Liver (tissue), 8 donors: ENCODE measurements at regions not wholly inside any gene's neighbourhood (a gene's known extent, or its start where the extent isn't known, plus 50 kb on each side); places are given as distances from the start of the nearest gene placed in this dataset.

ENCODE experiments used
- DNase-seq: peaks from one replicate; pipeline ENCODE4 v3.0.0-alpha.2; 2017; ENCODE audit warnings: low spot score
- H3K27ac ChIP-seq, 2 donors: one replicate each; pipeline ENCODE4 v1.7.0; 2013; ENCODE audit warnings: inconsistent platforms in 2 of 2, low read length in 2 of 2, control low read depth in 1 of 2, low read depth in 1 of 2, mild to moderate bottlenecking in 1 of 2
- H3K27me3 ChIP-seq, 4 donors: one replicate each; pipeline versions ENCODE4 v1.6.1 to v1.7.0; 2013; ENCODE audit warnings: low read length in 3 of 4, inconsistent platforms in 1 of 4, mild to moderate bottlenecking in 1 of 4, moderate library complexity in 1 of 4; ENCODE audit not compliant: control insufficient read depth in 4 of 4, insufficient read depth in 4 of 4
- H3K36me3 ChIP-seq, 4 donors: one replicate each; pipeline versions ENCODE4 v1.6.1 to v1.7.0; 2013; ENCODE audit warnings: low read length in 3 of 4, mild to moderate bottlenecking in 3 of 4, low read depth in 1 of 4, moderate library complexity in 1 of 4; ENCODE audit not compliant: control insufficient read depth in 4 of 4, insufficient read depth in 3 of 4
- H3K4me1 ChIP-seq, 4 donors: one replicate each; pipeline versions ENCODE4 v1.6.1 to v1.7.0; 2013; ENCODE audit warnings: low read length in 3 of 4, mild to moderate bottlenecking in 3 of 4, moderate library complexity in 1 of 4; ENCODE audit not compliant: control insufficient read depth in 4 of 4, insufficient read depth in 4 of 4
- H3K4me3 ChIP-seq, 3 donors: one replicate each; pipeline versions ENCODE4 v1.6.1 to v1.7.0; 2013; ENCODE audit warnings: low read length in 3 of 3, control low read depth in 1 of 3, low read depth in 1 of 3, mild to moderate bottlenecking in 1 of 3
- H3K9ac ChIP-seq, 2 donors: one replicate each; pipeline ENCODE4 v1.7.0; 2013; ENCODE audit warnings: low read length in 2 of 2, mild to moderate bottlenecking in 2 of 2, moderate library complexity in 2 of 2, control low read depth in 1 of 2, low read depth in 1 of 2
- H3K9me3 ChIP-seq, 4 donors: one replicate each; pipeline versions ENCODE4 v1.6.1 to v1.7.0; 2013; ENCODE audit warnings: low read length in 3 of 4; ENCODE audit not compliant: control insufficient read depth in 4 of 4
- EGR1 ChIP-seq, 2 donors: IDR thresholded peaks; 2 replicates each; pipeline ENCODE4 v1.6.1; 2016 to 2018; ENCODE audit warnings: antibody characterized with exemption in 2 of 2, low read depth in 2 of 2
- FOXA2 ChIP-seq: IDR thresholded peaks from 2 replicates; pipeline ENCODE4 v1.6.1; 2016; ENCODE audit warnings: antibody characterized with exemption
- HNF4A ChIP-seq, 2 donors: conservative IDR thresholded peaks; 2 replicates each; pipeline ENCODE4 v1.6.1; 2016; ENCODE audit warnings: antibody characterized with exemption in 2 of 2, mild to moderate bottlenecking in 2 of 2
- HNF4G ChIP-seq: IDR thresholded peaks from 2 replicates; pipeline ENCODE4 v1.6.1; 2016; ENCODE audit warnings: antibody characterized with exemption
- JUND ChIP-seq, 2 donors: IDR thresholded peaks; 2 replicates each; pipeline ENCODE4 v1.6.1; 2016; ENCODE audit warnings: antibody characterized with exemption in 2 of 2
- NR2F2 ChIP-seq: IDR thresholded peaks from 2 replicates; pipeline ENCODE4 v1.6.1; 2016; ENCODE audit warnings: antibody characterized with exemption
- RAD21 ChIP-seq, 2 donors: IDR thresholded peaks; 2 replicates each; pipeline ENCODE4 v1.6.1; 2016; ENCODE audit warnings: antibody characterized with exemption in 2 of 2, mild to moderate bottlenecking in 2 of 2
- RXRA ChIP-seq, 2 donors: IDR thresholded peaks; 2 replicates each; pipeline ENCODE4 v1.6.1; 2017 to 2018; ENCODE audit warnings: antibody characterized with exemption in 2 of 2, mild to moderate bottlenecking in 1 of 2
- SP1 ChIP-seq: IDR thresholded peaks from 2 replicates; pipeline ENCODE4 v1.6.1; 2018; ENCODE audit warnings: antibody characterized with exemption, mild to moderate bottlenecking
- TAF1 ChIP-seq: conservative IDR thresholded peaks from 2 replicates; pipeline ENCODE4 v1.6.1; 2016; ENCODE audit warnings: antibody characterized with exemption, mild to moderate bottlenecking
- YY1 ChIP-seq: IDR thresholded peaks from 2 replicates; pipeline ENCODE4 v1.6.1; 2016; ENCODE audit warnings: antibody characterized with exemption, mild to moderate bottlenecking
- WGBS: extraction: QIAGEN DNeasy Blood & Tissue Kit; methylation state at CpG from one replicate; pipeline ENCODE4 v1.1.7; 2013; 5-methylcytosine and 5-hydroxymethylcytosine counted together
- TF ChIP-seq, protein P1 (sequence below): IDR thresholded peaks from 2 replicates; pipeline ENCODE4 v1.6.1; 2016; ENCODE audit warnings: antibody characterized with exemption
- TF ChIP-seq, protein P2 (sequence below): fragments of 150-350 bp; IDR thresholded peaks from 2 replicates; pipeline ENCODE4 v1.5.1; 2017; ENCODE audit warnings: improper control_type of control experiment, low read depth, low read length; ENCODE audit not compliant: missing input control
- TF ChIP-seq, protein P3 (sequence below): IDR thresholded peaks from 2 replicates; pipeline ENCODE4 v1.6.1; 2016; ENCODE audit warnings: antibody characterized with exemption
- TF ChIP-seq, protein P4 (sequence below): IDR thresholded peaks from 2 replicates; pipeline ENCODE4 v1.6.1; 2016; ENCODE audit warnings: antibody characterized with exemption, mild to moderate bottlenecking
- donor health status: healthy.
- donor health status: healthy.
- donor health status: healthy.
- donor health status: healthy.
- donor health status: healthy.

DNA sequence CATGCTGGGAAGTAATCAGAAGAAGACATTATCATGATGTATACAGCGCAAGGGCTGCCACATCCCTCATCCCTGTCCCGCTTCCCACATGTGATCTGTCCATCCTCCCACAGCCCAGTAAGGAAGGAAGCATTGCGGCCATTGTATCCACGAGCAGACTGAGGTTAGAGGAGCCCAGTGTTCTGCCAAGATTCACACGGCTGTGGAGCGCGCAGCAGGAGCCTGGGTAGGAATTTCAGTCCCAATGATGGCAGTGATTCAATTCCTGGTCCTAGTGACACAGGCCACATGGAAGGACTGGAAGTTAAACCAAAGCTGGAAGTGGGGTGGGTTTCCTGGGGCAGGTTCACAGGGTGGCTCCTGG is 89.2 kb downstream of the RTL6 start:
- peaks cover 0 to 3% (median 0%) of the 10 kb centered on the region in 4 donors for H3K27me3 ChIP-seq
- 89% methylated on average over 7 of the region's 7 CpGs for WGBS
- H3K4me3 ChIP-seq: no peak overlapping the region
- no peak for TF ChIP-seq EGR1 (IDR thresholded peaks at IDR 0.05; ENCODE audit: low read depth in 2 of 2)
- TF ChIP-seq, protein P1, sequence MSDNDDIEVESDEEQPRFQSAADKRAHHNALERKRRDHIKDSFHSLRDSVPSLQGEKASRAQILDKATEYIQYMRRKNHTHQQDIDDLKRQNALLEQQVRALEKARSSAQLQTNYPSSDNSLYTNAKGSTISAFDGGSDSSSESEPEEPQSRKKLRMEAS: no peak
- no peak overlapping the region for H3K27ac ChIP-seq
- no peak overlapping the region for H3K9ac ChIP-seq
- peaks cover 0 to 2% (median 0%) of the 10 kb centered on the region in 4 donors for H3K4me1 ChIP-seq
- H3K36me3 ChIP-seq: no peaks in the 10 kb centered on the region
- no peaks in the 10 kb centered on the region for H3K9me3 ChIP-seq
- DNase-seq: no peak

DNA sequence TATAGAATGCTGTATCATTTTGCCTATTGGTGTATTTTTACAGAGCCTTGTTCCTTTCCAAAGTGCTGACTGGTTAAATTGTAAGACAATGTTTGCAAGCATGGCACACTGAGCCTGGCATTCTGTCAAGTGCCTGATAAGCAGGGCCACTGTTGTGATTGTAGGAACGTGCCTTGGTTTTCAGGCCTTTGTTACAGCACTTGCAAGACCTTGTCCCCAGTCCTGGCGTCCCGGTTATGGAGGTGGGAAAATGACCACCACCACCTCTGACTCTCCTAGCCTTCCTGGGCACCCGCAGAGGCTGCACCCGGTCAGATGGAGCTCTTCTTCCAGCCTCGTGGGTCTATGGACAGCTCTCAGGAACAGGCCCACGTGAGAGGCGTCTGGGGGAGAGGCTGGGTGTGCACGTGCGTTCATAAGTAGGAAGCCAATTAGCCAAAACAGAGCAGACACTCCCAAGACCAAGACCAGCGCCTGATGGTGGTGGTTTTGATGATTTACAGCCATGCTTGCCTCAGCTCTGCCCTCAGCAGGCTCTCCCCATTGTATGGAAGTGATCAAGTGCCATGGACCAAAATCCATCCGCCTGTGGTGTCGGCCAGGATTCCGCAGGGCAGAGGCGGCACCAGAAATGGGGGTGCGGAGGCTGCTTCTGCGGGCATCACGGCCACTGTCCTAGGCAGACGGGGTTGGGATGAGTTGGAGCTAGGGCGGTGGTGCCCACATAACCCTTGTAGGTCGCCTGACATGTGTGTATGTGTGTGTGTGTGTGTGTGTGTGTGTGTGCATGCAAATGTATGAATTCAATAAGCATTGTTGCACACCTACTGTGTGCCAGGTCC is 89.8 kb downstream of the RTL6 start:
- TF ChIP-seq EGR1 (IDR thresholded peaks at IDR 0.05; ENCODE audit: low read depth in 2 of 2) (no peak), NR2F2 (no peak), HNF4G (no peak), TAF1 (no peak), SP1 (no peak), RXRA (IDR thresholded peaks at IDR 0.05) (no peak), JUND (IDR thresholded peaks at IDR 0.05) (no peak), YY1 (no peak), FOXA2 (no peak), HNF4A (conservative IDR thresholded peaks at IDR 0.05) (no peak), RAD21 (IDR thresholded peaks at IDR 0.05) (no peak)
- TF ChIP-seq, protein P2, sequence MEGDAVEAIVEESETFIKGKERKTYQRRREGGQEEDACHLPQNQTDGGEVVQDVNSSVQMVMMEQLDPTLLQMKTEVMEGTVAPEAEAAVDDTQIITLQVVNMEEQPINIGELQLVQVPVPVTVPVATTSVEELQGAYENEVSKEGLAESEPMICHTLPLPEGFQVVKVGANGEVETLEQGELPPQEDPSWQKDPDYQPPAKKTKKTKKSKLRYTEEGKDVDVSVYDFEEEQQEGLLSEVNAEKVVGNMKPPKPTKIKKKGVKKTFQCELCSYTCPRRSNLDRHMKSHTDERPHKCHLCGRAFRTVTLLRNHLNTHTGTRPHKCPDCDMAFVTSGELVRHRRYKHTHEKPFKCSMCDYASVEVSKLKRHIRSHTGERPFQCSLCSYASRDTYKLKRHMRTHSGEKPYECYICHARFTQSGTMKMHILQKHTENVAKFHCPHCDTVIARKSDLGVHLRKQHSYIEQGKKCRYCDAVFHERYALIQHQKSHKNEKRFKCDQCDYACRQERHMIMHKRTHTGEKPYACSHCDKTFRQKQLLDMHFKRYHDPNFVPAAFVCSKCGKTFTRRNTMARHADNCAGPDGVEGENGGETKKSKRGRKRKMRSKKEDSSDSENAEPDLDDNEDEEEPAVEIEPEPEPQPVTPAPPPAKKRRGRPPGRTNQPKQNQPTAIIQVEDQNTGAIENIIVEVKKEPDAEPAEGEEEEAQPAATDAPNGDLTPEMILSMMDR: no peak
- TF ChIP-seq, protein P1: no peak
- TF ChIP-seq, protein P3, sequence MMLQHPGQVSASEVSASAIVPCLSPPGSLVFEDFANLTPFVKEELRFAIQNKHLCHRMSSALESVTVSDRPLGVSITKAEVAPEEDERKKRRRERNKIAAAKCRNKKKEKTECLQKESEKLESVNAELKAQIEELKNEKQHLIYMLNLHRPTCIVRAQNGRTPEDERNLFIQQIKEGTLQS: no peak
- TF ChIP-seq, protein P4, sequence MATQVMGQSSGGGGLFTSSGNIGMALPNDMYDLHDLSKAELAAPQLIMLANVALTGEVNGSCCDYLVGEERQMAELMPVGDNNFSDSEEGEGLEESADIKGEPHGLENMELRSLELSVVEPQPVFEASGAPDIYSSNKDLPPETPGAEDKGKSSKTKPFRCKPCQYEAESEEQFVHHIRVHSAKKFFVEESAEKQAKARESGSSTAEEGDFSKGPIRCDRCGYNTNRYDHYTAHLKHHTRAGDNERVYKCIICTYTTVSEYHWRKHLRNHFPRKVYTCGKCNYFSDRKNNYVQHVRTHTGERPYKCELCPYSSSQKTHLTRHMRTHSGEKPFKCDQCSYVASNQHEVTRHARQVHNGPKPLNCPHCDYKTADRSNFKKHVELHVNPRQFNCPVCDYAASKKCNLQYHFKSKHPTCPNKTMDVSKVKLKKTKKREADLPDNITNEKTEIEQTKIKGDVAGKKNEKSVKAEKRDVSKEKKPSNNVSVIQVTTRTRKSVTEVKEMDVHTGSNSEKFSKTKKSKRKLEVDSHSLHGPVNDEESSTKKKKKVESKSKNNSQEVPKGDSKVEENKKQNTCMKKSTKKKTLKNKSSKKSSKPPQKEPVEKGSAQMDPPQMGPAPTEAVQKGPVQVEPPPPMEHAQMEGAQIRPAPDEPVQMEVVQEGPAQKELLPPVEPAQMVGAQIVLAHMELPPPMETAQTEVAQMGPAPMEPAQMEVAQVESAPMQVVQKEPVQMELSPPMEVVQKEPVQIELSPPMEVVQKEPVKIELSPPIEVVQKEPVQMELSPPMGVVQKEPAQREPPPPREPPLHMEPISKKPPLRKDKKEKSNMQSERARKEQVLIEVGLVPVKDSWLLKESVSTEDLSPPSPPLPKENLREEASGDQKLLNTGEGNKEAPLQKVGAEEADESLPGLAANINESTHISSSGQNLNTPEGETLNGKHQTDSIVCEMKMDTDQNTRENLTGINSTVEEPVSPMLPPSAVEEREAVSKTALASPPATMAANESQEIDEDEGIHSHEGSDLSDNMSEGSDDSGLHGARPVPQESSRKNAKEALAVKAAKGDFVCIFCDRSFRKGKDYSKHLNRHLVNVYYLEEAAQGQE: no peak
- no peaks in the 10 kb centered on the region for H3K4me1 ChIP-seq
- no peaks in the 10 kb centered on the region for H3K9me3 ChIP-seq
- DNase-seq: no peak
- H3K36me3 ChIP-seq: no peaks in the 10 kb centered on the region
- peaks cover 0 to 3% (median 0%) of the 10 kb centered on the region in 4 donors for H3K27me3 ChIP-seq
- WGBS: 82% methylated on average over 21 of the region's 21 CpGs
- H3K4me3 ChIP-seq: no peak overlapping the region
- no peak overlapping the region for H3K27ac ChIP-seq
- H3K9ac ChIP-seq: no peak overlapping the region
